ENCODE measurements at regions not wholly inside any gene's neighbourhood (a gene's known extent, or its start where the extent isn't known, plus 50 kb on each side); places are given as distances from the start of the nearest gene placed in this dataset.
"Not testable (repeated sequence)": the region's sequence is repeated elsewhere in the genome, so short reads cannot be mapped to it uniquely, and the experiment has no call there.

- DNase-seq (ENCODE audit: low read depth in 3 of 3, low spot score in 2 of 3): no peak
Observed at GRCh38 chr6:74733830-74734620, 471.8 kb downstream of the COL12A1 start.

- no peak for DNase-seq (ENCODE audit: low read depth in 3 of 3, low spot score in 2 of 3)
Observed at GRCh38 chr6:74731931-74732330, 473.9 kb downstream of the COL12A1 start.

GRCh38 chr6:74731204-74731603, 474.6 kb downstream of the COL12A1 start:
- DNase-seq (ENCODE audit: low read depth in 3 of 3, low spot score in 2 of 3): no peak

GRCh38 chr6:74720923-74721322, 484.9 kb downstream of the COL12A1 start:
- DNase-seq (ENCODE audit: low read depth in 3 of 3, low spot score in 2 of 3): no peak

- no peak for DNase-seq (ENCODE audit: low read depth in 3 of 3, low spot score in 2 of 3)
Observed at GRCh38 chr6:74717591-74717990, 488.3 kb downstream of the COL12A1 start.

DNA sequence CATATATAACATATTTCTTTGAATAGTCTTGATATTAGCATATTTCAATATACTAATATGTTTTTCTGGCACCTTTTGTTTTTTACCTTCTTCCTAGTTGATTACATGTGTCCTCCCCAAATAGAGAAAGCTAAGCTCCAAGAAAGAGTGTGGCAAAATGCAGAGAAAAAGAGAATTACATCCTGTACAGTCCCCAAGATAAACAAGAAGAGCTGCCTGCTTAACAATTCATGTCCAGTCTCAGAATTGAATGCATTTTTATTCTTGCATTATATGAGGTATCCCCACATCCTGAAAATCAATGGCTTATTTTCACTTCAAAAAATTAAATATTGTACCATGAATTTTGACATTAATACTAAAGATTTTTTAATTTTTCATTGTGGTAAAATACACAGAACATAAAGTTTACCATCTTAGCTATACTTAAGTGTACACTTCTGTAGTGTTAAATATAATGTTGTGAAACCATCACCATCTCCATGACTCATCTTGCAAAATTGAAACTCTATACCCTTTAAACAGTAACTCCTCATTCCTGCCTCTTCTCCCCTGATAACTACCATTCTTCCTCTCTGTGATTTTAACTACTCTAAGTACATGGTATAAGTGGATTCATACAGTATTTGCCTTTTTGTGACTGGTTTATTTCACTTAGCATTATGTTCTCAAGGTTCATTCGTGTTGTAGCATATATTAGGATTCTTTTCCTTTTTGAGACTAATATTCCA, 490.3 kb downstream of the COL12A1 start:
- no peak for DNase-seq (ENCODE audit: low read depth in 3 of 3, low spot score in 2 of 3)

GRCh38 chr6:74713941-74714340, 491.9 kb downstream of the COL12A1 start:
- no peak for DNase-seq (ENCODE audit: low read depth in 3 of 3, low spot score in 2 of 3)

GRCh38 chr6:74705451-74705850, 500.4 kb downstream of the COL12A1 start:
- DNase-seq (ENCODE audit: low read depth in 3 of 3, low spot score in 2 of 3): no peak

DNA sequence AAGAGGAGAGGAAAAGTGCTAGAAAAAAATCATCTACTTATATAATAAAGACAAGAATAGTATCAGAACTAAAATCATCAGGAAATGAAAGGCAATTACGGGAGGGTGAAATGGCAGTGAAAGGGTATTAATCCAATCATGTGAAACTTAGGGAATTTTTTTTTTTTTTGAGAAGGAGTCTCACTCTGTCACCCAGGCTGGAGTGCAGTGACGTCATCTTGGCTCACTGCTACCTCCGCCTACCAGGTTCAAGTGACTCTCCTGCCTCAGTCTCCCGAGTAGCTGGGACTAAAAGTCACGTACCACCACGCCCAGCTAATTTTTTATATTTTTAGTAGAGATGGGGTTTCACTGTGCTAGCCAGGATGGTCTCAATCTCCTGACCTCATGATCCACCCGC, 501.3 kb downstream of the COL12A1 start:
- DNase-seq (ENCODE audit: low read depth in 3 of 3, low spot score in 2 of 3): not testable (repeated sequence)

GRCh38 chr6:74690365-74690764, 515.5 kb downstream of the COL12A1 start:
- DNase-seq (ENCODE audit: low read depth in 3 of 3, low spot score in 2 of 3): no peak

GRCh38 chr6:74689601-74690000, 516.3 kb downstream of the COL12A1 start:
- no peak for DNase-seq (ENCODE audit: low read depth in 3 of 3, low spot score in 2 of 3)

- no peak for DNase-seq (ENCODE audit: low read depth in 3 of 3, low spot score in 2 of 3)
Observed at GRCh38 chr6:74677463-74677862, 528.4 kb downstream of the COL12A1 start.

DNA sequence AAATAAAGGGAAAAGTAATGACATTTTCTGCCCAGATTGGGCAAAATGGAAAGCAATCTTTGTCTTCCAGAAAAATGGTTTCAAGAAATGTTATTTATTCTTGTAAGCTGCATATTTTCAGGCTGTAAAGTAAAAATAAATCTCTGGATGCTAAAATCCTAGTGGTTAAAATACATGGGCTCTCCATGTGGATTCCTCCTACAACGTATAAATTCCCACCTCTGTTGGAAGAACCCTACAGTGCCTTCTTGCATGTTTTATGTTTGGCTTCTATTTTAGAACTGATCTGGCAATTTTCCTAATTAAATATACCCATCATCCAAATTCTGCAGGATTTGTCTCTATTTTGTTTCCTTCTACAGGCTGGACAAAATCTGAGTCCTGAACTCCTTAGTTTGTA, 528.9 kb downstream of the COL12A1 start:
- no peak for DNase-seq (ENCODE audit: low read depth in 3 of 3, low spot score in 2 of 3)

DNA sequence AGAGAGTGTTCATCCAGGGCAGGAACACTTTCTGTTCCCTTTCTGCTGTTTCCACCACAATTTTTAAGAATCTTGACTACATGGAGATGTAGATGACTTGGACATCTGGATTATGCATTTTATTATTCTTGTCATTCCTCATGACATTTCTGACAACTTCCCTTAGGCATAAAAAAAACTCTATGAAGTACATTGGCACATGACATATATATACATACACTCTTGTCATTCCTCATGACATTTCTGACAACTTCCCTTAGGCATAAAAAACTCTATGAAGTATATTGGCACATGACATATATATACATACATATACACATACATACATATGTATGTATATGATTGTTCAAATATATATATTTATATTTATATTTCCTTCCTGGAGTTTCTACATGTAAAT, 531.5 kb downstream of the COL12A1 start:
- DNase-seq (ENCODE audit: low read depth in 3 of 3, low spot score in 2 of 3): no peak

- no peak for DNase-seq (ENCODE audit: low read depth in 3 of 3, low spot score in 2 of 3)
Observed at GRCh38 chr6:74671558-74672025, 534.3 kb downstream of the COL12A1 start.

- DNase-seq (ENCODE audit: low read depth in 3 of 3, low spot score in 2 of 3): no peak
Observed at GRCh38 chr6:74658391-74658790, 547.5 kb downstream of the COL12A1 start.

GRCh38 chr6:74657931-74658330, 547.9 kb downstream of the COL12A1 start:
- DNase-seq (ENCODE audit: low read depth in 3 of 3, low spot score in 2 of 3): no peak

DNA sequence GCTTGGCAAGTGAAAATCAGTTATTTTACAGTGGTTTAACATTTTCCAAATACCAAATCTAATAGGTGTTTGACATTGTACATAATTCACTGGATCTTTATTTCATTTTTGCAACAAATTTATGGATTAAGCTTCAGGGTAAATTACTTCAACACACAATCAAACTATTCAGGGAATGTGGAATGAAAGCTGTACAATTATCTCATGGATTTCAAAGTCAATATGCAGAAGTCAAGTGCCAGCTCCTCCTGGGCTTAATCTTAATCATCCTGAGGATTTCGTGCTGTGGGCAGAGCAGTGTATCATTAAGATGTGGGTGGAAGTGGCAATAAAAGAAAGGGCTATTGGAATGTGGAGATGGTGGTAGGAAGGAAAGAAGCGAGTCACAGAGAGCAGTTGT, 548.8 kb downstream of the COL12A1 start:
- no peak for DNase-seq (ENCODE audit: low read depth in 3 of 3, low spot score in 2 of 3)

- no peak for DNase-seq (ENCODE audit: low read depth in 3 of 3, low spot score in 2 of 3)
Observed at GRCh38 chr6:74656453-74656852, 549.4 kb downstream of the COL12A1 start.

DNA sequence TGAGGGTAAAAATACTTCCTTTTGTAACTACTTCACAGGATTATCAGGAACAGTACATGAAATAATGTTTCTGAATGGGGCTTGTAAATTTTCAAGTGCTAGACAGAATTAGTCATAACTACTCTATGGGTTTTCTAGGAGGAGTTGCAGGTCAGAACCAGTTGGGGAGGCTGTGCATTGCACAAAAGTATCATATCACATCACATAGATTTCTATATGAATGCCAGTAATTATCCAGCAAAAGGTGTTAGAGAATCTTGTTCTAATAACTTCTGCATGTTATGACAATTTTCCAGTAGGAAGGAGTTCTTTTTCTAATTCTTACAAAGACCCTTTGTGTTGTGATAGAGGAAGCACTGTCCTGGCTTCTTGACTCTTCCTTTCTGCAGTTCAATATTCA, 551.6 kb downstream of the COL12A1 start:
- no peak for DNase-seq (ENCODE audit: low read depth in 3 of 3, low spot score in 2 of 3)

- no peak for DNase-seq (ENCODE audit: low read depth in 3 of 3, low spot score in 2 of 3)
Observed at GRCh38 chr6:74651948-74652842, 553.7 kb downstream of the COL12A1 start.
